ENCODE measurements at regions not wholly inside any gene's neighbourhood (a gene's known extent, or its start where the extent isn't known, plus 50 kb on each side); places are given as distances from the start of the nearest gene placed in this dataset.

GRCh38 chr6:23350752-23351453, 775.1 kb upstream of the NRSN1 start:
- no peak for DNase-seq (ENCODE audit: low read depth, low spot score)

GRCh38 chr6:23354004-23354403, 772.0 kb upstream of the NRSN1 start:
- no peak for DNase-seq (ENCODE audit: low read depth, low spot score)

DNA sequence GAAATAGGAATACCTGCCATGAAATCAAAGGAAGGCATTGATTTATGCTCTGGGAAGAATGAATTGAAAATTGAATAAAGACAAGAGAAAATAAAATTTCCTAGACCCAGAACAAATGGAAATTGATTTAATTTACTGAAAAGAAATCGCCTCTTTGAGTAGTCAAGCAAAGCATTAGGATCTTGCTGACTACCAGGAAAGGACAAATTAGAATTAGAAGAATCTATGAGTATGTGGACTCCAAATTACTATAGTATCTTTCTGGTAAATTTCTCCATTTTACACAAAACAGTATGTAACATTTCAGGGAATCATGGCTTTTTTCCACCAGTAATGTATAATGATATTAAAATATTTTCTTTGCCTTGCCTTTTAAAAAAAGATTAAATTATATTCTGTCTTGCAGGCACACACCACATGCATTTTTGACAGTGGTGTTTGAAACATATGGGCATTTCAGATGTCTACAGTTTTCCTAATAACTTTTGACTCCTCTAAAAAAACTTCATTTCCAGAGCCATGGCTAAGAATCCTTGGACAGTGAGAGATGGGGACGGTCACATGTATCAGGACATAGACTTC, 768.7 kb upstream of the NRSN1 start:
- DNase-seq (ENCODE audit: low read depth, low spot score): no peak

DNA sequence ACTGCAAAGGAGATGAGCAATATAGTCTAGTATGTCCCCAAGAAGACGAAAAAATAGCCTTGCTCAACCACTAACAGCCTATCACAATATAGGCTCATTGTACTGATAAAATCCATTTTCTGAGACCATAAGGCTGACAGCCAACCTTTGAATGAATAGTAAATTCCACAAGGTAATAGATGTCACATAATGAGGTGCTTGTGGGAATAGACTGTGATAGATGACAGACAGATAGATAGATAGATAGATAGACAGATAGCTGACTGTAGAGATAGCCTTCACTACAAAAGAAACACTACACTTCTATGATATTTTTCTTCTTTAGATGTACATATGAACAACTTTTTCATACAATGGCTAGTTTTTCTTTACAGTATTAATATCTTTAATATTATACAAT, 760.3 kb upstream of the NRSN1 start:
- no peak for DNase-seq (ENCODE audit: low read depth, low spot score)

GRCh38 chr6:23367311-23367710, 758.7 kb upstream of the NRSN1 start:
- no peak for DNase-seq (ENCODE audit: low read depth, low spot score)

- DNase-seq (ENCODE audit: low read depth, low spot score): no peak
Measured at GRCh38 chr6:23368557-23368956, 757.5 kb upstream of the NRSN1 start.

DNA sequence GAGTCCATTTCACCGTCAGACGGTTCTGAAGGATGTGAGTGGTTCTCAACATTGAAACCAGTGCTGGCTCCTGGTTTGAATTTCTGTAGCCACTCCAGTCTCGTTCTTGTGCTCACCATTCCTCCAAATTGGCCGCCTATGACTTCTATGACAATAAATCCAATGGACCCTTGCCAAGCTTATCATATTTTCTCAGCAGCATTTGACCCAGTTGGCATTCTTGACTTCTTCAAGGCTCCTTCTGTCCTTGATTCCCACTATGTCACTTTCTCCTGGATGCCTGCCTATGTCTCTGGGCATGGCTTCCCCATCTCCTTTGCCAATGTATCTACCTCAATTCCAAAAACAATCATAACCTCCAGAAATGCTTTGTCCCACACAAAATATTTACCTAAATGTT, 756.0 kb upstream of the NRSN1 start:
- DNase-seq (ENCODE audit: low read depth, low spot score): no peak

GRCh38 chr6:23371132-23371915, 754.7 kb upstream of the NRSN1 start:
- no peak for DNase-seq (ENCODE audit: low read depth, low spot score)

DNA sequence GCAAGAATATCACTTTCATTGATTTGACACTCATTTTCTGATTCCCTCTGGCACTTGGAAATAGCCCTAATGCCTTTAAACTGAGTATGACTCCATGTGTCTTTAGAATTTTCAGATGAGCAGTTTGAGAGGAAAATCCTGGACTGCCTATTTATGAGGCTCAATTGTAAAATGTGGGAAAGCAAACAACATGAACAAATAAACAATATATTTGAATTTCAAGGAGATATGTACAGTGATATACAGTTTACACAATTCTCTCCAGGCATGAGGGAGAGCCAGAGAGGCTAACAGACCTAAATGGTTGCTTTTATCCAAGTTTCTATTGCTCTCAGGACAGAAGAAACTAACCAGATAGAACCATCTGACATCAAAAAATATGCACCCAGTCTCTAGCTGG, 748.2 kb upstream of the NRSN1 start:
- DNase-seq (ENCODE audit: low read depth, low spot score): no peak

- no peak for DNase-seq (ENCODE audit: low read depth, low spot score)
Measured at GRCh38 chr6:23380465-23380864, 745.5 kb upstream of the NRSN1 start.

GRCh38 chr6:23388086-23388783, 737.8 kb upstream of the NRSN1 start:
- no peak for DNase-seq (ENCODE audit: low read depth, low spot score)

GRCh38 chr6:23389386-23389785, 736.6 kb upstream of the NRSN1 start:
- no peak for DNase-seq (ENCODE audit: low read depth, low spot score)

DNA sequence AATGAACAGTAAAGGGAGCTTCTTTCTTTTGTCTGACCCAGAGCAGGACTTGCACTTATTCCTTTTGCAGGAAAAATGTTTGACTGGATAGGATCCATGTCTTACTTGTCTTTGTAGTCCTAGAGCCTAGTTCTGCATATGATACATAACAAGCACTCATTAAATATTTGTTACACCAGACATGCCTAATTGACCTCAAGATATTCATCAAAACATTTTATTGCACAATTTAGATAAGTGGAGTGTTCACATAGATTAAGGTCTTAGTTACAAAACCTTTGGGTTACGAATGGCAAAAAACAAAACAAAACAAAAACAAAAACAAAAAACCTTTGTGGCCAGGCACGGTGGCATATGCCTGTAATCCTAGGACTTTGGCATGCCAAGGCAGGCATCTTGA, 735.8 kb upstream of the NRSN1 start:
- no peak for DNase-seq (ENCODE audit: low read depth, low spot score)

- no peak for DNase-seq (ENCODE audit: low read depth, low spot score)
Measured at GRCh38 chr6:23394681-23395080, 731.3 kb upstream of the NRSN1 start.

DNA sequence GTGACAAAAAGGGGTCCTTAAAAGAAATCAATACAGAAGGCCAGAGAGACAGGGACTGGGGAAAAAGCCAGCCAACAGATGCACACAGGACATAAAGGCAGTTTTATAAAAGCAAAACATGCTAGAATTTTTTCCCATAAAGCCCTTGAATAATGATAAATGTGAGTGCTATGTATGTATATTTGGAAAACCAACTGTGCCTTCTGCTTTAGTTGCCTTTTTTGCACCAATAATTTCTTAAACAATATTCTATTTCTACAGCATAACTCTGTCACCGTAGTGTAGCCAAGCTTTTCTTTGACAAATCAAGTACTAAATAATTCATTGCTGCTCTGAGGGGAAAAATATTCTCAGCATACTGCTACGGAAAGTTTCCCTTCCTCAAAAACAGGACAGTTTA, 730.6 kb upstream of the NRSN1 start:
- no peak for DNase-seq (ENCODE audit: low read depth, low spot score)

GRCh38 chr6:23396949-23397348, 729.1 kb upstream of the NRSN1 start:
- DNase-seq (ENCODE audit: low read depth, low spot score): no peak

- no peak for DNase-seq (ENCODE audit: low read depth, low spot score)
Measured at GRCh38 chr6:23403460-23403859, 722.6 kb upstream of the NRSN1 start.

GRCh38 chr6:23409531-23409930, 716.5 kb upstream of the NRSN1 start:
- DNase-seq (ENCODE audit: low read depth, low spot score): no peak

GRCh38 chr6:23410439-23410838, 715.6 kb upstream of the NRSN1 start:
- DNase-seq (ENCODE audit: low read depth, low spot score): no peak

DNA sequence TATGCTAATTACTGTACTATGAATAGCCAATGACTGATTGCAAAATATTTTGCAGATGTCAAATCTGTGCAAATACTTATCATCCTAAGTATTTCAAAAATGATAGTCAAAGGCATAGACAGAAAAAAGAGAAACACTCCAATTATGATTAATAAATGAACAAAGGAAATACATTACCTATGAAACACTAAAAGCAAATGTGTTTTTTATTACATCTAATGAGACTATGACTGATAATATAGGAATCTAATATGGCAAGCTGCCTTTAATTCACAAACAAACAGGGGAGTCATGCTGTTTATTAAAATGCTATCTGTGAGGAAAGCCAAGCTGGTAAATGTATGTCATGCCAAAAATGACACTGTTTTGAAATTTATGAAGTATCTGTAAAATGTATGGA, 713.2 kb upstream of the NRSN1 start:
- no peak for DNase-seq (ENCODE audit: low read depth, low spot score)

GRCh38 chr6:23413327-23414050, 712.5 kb upstream of the NRSN1 start:
- DNase-seq (ENCODE audit: low read depth, low spot score): no peak

- peak; percentile 13 for DNase-seq (ENCODE audit: low read depth, low spot score)
Measured at GRCh38 chr6:23414051-23414445, 712.0 kb upstream of the NRSN1 start.
